ENCODE measurements at regions not wholly inside any gene's neighbourhood (a gene's known extent, or its start where the extent isn't known, plus 50 kb on each side); places are given as distances from the start of the nearest gene placed in this dataset.
"Not testable (repeated sequence)": the region's sequence is repeated elsewhere in the genome, so short reads cannot be mapped to it uniquely, and the experiment has no call there.

DNA sequence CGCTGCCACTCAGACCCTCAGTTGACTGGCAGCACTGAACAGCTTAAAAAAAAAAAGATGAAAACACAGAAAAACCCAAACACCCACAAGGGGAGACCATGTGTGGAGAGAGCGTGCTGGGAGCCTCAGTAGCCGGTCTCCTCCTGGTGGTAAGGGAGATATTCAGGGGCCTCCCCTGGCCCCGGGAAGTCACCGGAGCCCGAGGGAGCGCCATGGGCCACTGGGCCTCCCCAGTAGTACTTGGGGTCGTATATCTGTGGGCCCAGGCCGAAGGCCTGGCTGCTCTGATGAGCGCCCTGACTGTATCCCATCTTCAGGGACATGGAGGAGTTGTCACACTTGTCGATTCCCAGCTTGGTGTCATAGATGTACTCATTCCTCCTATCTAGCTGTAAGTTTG, 145.7 kb upstream of the TEKT4 start:
- no peak for DNase-seq
- Histone ChIP-seq H3K9me3 (peaks cover 0 to 3% (median 0%) of the 10 kb centered on the region in 8 donors), H3K4me1 (no peaks in the 10 kb centered on the region), H3K4me3 (no peak overlapping the region), H3K27me3 (replicated peaks in 1 of 7) (no peaks in the 10 kb centered on the region), H3K36me3 (no peaks in the 10 kb centered on the region), H3K27ac (no peak overlapping the region)
- intact Hi-C loops (cut with DNase I; ENCODE audit: low total_unique reads), result no loop called here
- TF ChIP-seq POLR2A (IDR thresholded peaks at IDR 0.05) (no peak), CTCF (IDR thresholded peaks at IDR 0.05 in 8 of 11, conservative IDR thresholded peaks at IDR 0.05 in 3 of 11) (no peak), POLR2AphosphoS5 (IDR thresholded peaks at IDR 0.05) (no peak)
- 80 to 91% (median 82%) methylated on average over 11 of the region's 11 CpGs for WGBS, 5 donors

- intact Hi-C loops (cut with DNase I; ENCODE audit: low total_unique reads), result not testable (repeated sequence)
Observed at GRCh38 chr2:94735536-94735935, 135.7 kb upstream of the TEKT4 start.

DNA sequence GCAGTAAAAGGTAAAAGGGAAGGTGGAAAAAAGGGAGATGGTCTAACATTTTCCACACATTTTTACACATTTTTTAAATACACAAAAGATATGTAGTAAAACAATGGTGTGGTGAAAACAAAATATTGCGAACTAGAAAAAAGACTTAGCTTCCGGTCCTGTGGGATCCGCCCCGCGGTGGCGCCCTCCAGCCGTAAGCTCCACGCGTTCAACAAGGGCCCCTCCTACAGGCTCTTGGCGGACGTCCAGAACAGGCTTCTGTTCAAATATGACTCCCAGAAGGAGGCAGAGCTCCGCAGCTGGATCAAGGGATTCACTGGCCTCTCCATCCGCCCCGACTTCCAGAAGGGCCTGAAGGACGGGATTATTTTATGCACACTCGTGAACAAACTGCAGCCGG, 134.1 kb upstream of the TEKT4 start:
- peaks cover 0 to 29% (median 0%) of the 10 kb centered on the region in 7 donors for H3K27me3 ChIP-seq (replicated peaks in 1 of 7)
- H3K4me1 ChIP-seq; H3K9me3 ChIP-seq; H3K27ac ChIP-seq; H3K4me3 ChIP-seq; DNase-seq; H3K36me3 ChIP-seq; intact Hi-C loops (cut with DNase I; ENCODE audit: low total_unique reads): not testable (repeated sequence)
- 88 to 92% (median 89%) methylated on average over 12 to 17 of the region's 17 CpGs for WGBS, 5 donors

More at GRCh38 chr2:94735536-94735935, 135.7 kb upstream of the TEKT4 start:
- not testable (repeated sequence) for H3K36me3 ChIP-seq, H3K27ac ChIP-seq, H3K9me3 ChIP-seq, DNase-seq, H3K4me1 ChIP-seq, H3K4me3 ChIP-seq
- H3K27me3 ChIP-seq (replicated peaks in 1 of 7), result peaks cover 0 to 29% (median 0%) of the 10 kb centered on the region in 7 donors
- 2 to 16% (median 7%) methylated on average over 20 to 34 of the region's 34 CpGs for WGBS, 5 donors

DNA sequence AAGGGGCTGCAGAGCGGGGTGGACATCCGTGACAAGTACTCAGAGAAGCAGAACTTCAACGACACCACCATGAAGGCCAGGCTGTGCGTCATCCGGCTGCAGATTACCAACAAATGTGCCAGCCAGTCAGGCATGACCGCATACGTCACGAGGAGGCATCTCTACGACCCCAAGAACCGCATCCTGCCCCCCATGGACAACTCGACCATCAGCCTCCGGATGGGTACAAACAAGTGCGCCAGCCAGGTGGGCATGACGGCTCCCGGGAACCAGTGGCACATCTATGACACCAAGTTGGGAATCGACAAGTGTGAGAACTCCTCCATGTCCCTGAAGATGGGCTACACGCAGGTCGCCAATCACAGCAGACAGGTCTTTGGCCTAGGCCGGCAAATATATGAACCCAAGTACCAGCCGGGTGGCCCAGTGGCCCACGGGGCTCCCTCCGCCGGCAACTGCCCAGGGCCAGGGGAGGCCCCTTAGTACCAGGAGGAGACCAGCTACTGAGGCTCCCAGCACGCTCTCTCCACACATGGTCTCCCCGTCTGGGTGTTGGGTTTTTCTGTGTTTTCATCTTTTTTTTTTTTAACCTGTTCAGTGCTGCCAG, 133.4 kb upstream of the TEKT4 start:
- not testable (repeated sequence) for H3K27ac ChIP-seq

GRCh38 chr2:94753466-94753998, 117.7 kb upstream of the TEKT4 start:
- no peak for TF ChIP-seq POLR2A (IDR thresholded peaks at IDR 0.05)
- TF ChIP-seq CTCF (IDR thresholded peaks at IDR 0.05 in 8 of 11, conservative IDR thresholded peaks at IDR 0.05 in 3 of 11), result no peak
- no peaks in the 10 kb centered on the region for H3K9me3 ChIP-seq
- intact Hi-C loops (cut with DNase I; ENCODE audit: low total_unique reads), result no loop called here
- H3K4me3 ChIP-seq, result no peak overlapping the region
- WGBS, 5 donors, result 81 to 94% (median 84%) methylated on average over 2 of the region's 2 CpGs
- no peak for DNase-seq
- no peaks in the 10 kb centered on the region for H3K4me1 ChIP-seq
- H3K27ac ChIP-seq, result no peak overlapping the region
- H3K27me3 ChIP-seq (replicated peaks in 1 of 7), result peaks cover 0 to 5% (median 0%) of the 10 kb centered on the region in 7 donors
- H3K36me3 ChIP-seq, result no peaks in the 10 kb centered on the region

More for the DNA sequence above, 133.4 kb upstream of the TEKT4 start:
- H3K36me3 ChIP-seq; intact Hi-C loops (cut with DNase I; ENCODE audit: low total_unique reads); H3K9me3 ChIP-seq; H3K4me3 ChIP-seq; H3K4me1 ChIP-seq; DNase-seq: not testable (repeated sequence)
- WGBS, 5 donors, result 87 to 94% (median 92%) methylated on average over 12 to 25 of the region's 25 CpGs
- peaks cover 0 to 29% (median 0%) of the 10 kb centered on the region in 7 donors for H3K27me3 ChIP-seq (replicated peaks in 1 of 7)
